Ovary (tissue), 3 donors: ENCODE measurements at regions not wholly inside any gene's neighbourhood (a gene's known extent, or its start where the extent isn't known, plus 50 kb on each side); places are given as distances from the start of the nearest gene placed in this dataset.

Experiments used
- EP300 ChIP-seq: sonication (generic); formaldehyde crosslinking; IDR thresholded peaks from one replicate; pipeline ENCODE4 v1.6.1; 2017; ENCODE audit warnings: antibody characterized with exemption
- POLR2A ChIP-seq: fragments of 450-650 bp; IDR thresholded peaks from one replicate; pipeline ENCODE4 v1.6.1; 2017; ENCODE audit warnings: antibody characterized with exemption, mild to moderate bottlenecking, moderate library complexity
- TF ChIP-seq, protein P1 (sequence below), 3 donors: fragments of 450-650 bp in 2 of 3; fragments of 200-600 bp in 1 of 3; IDR thresholded peaks; one replicate each; pipeline versions ENCODE4 v1.5.1 to v1.8.0; 2016 to 2022; ENCODE audit warnings: antibody characterized with exemption in 3 of 3, mild to moderate bottlenecking in 1 of 3
- donor health status: DM: no; HTN: no; CAD: no.

GRCh38 chr1:57621776-57622175 lies 197.9 kb upstream of the DAB1 start:
- TF ChIP-seq EP300, result no peak
- TF ChIP-seq, protein P1, sequence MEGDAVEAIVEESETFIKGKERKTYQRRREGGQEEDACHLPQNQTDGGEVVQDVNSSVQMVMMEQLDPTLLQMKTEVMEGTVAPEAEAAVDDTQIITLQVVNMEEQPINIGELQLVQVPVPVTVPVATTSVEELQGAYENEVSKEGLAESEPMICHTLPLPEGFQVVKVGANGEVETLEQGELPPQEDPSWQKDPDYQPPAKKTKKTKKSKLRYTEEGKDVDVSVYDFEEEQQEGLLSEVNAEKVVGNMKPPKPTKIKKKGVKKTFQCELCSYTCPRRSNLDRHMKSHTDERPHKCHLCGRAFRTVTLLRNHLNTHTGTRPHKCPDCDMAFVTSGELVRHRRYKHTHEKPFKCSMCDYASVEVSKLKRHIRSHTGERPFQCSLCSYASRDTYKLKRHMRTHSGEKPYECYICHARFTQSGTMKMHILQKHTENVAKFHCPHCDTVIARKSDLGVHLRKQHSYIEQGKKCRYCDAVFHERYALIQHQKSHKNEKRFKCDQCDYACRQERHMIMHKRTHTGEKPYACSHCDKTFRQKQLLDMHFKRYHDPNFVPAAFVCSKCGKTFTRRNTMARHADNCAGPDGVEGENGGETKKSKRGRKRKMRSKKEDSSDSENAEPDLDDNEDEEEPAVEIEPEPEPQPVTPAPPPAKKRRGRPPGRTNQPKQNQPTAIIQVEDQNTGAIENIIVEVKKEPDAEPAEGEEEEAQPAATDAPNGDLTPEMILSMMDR (IDR thresholded peaks at IDR 0.05), result no peak
- TF ChIP-seq POLR2A, result no peak
